HG02571 (cell line): ENCODE measurements at regions not wholly inside any gene's neighbourhood (a gene's known extent, or its start where the extent isn't known, plus 50 kb on each side); places are given as distances from the start of the nearest gene placed in this dataset.
"Not testable (repeated sequence)": the region's sequence is repeated elsewhere in the genome, so short reads cannot be mapped to it uniquely, and the experiment has no call there.

Experiments used
- ATAC-seq: cut with Tn5 transposase; IDR thresholded peaks from one replicate; pipeline ENCODE4 v1.9.1; 2021; ENCODE audit warnings: mild to moderate bottlenecking, moderate library complexity; ENCODE audit not compliant: unreplicated experiment

GRCh38 chr20:25991051-25991755, 294.6 kb upstream of the ZNF337 start:
- ATAC-seq = no peak

GRCh38 chr20:25989686-25990085, 293.0 kb upstream of the ZNF337 start:
- ATAC-seq = not testable (repeated sequence)

GRCh38 chr20:25989196-25989595, 292.5 kb upstream of the ZNF337 start:
- no peak for ATAC-seq

GRCh38 chr20:25987928-25988560, 291.4 kb upstream of the ZNF337 start:
- not testable (repeated sequence) for ATAC-seq

- peak; percentile 78 for ATAC-seq
Observed at GRCh38 chr20:25987073-25987927, 290.6 kb upstream of the ZNF337 start.

- ATAC-seq = no peak
Observed at GRCh38 chr20:25985597-25985996, 288.9 kb upstream of the ZNF337 start.

- ATAC-seq = no peak
Observed at GRCh38 chr20:25984933-25985332, 288.3 kb upstream of the ZNF337 start.

GRCh38 chr20:25982701-25983100, 286.0 kb upstream of the ZNF337 start:
- not testable (repeated sequence) for ATAC-seq

GRCh38 chr20:25978450-25979190, 282.0 kb upstream of the ZNF337 start:
- ATAC-seq = not testable (repeated sequence)

GRCh38 chr20:25975816-25976215, 279.2 kb upstream of the ZNF337 start:
- ATAC-seq = not testable (repeated sequence)

GRCh38 chr20:25965203-25965602, 268.6 kb upstream of the ZNF337 start:
- not testable (repeated sequence) for ATAC-seq

GRCh38 chr20:25953876-25954275, 257.2 kb upstream of the ZNF337 start:
- not testable (repeated sequence) for ATAC-seq

GRCh38 chr20:25935230-25935629, 238.6 kb upstream of the ZNF337 start:
- not testable (repeated sequence) for ATAC-seq

GRCh38 chr20:25932806-25933205, 236.2 kb upstream of the ZNF337 start:
- not testable (repeated sequence) for ATAC-seq

- ATAC-seq = not testable (repeated sequence)
Observed at GRCh38 chr20:25932170-25932569, 235.5 kb upstream of the ZNF337 start.

- not testable (repeated sequence) for ATAC-seq
Observed at GRCh38 chr20:25902321-25902720, 205.7 kb upstream of the ZNF337 start.

GRCh38 chr20:25898663-25899062, 202.0 kb upstream of the ZNF337 start:
- not testable (repeated sequence) for ATAC-seq

- ATAC-seq = not testable (repeated sequence)
Observed at GRCh38 chr20:25879096-25879495, 182.4 kb upstream of the ZNF337 start.

GRCh38 chr20:25868650-25868979, 172.0 kb upstream of the ZNF337 start:
- not testable (repeated sequence) for ATAC-seq

- peak; percentile 59 for ATAC-seq
Observed at GRCh38 chr20:25867776-25868649, 171.4 kb upstream of the ZNF337 start.
